Tibial nerve (tissue), 4 donors: ENCODE measurements at regions not wholly inside any gene's neighbourhood (a gene's known extent, or its start where the extent isn't known, plus 50 kb on each side); places are given as distances from the start of the nearest gene placed in this dataset.

Experiments used
- DNase-seq, 2 donors: peaks; one replicate each; pipeline ENCODE4 v3.0.0-alpha.2; 2019; ENCODE audit warnings: low spot score in 2 of 2
- H3K27ac ChIP-seq, 4 donors: fragments of 200-600 bp; sonication (generic) in 3 of 4; one replicate each; pipeline ENCODE4 v1.5.1; 2017 to 2019; ENCODE audit warnings: mild to moderate bottlenecking in 1 of 4
- H3K27me3 ChIP-seq, 2 donors: fragments of 200-600 bp; sonication (generic) in 1 of 2; one replicate each; pipeline versions ENCODE4 v1.5.1 to v1.6.0; 2017 to 2019
- H3K36me3 ChIP-seq, 3 donors: fragments of 200-600 bp; sonication (generic); one replicate each; pipeline ENCODE4 v1.5.1; 2018 to 2019
- H3K4me1 ChIP-seq, 4 donors: fragments of 200-600 bp; sonication (generic) in 3 of 4; one replicate each; pipeline ENCODE4 v1.5.1; 2017 to 2019
- H3K4me3 ChIP-seq, 4 donors: fragments of 200-600 bp; sonication (generic) in 3 of 4; one replicate each; pipeline ENCODE4 v1.5.1; 2017 to 2019; ENCODE audit warnings: mild to moderate bottlenecking in 1 of 4, moderate library complexity in 1 of 4
- H3K9me3 ChIP-seq, 4 donors: fragments of 200-600 bp; sonication (generic) in 3 of 4; one replicate each; pipeline ENCODE4 v1.5.1; 2017 to 2019
- EP300 ChIP-seq, 2 donors: sonication (generic); formaldehyde crosslinking; IDR thresholded peaks; one replicate each; pipeline ENCODE4 v1.6.1; 2017; ENCODE audit warnings: antibody characterized with exemption in 2 of 2, mild to moderate bottlenecking in 1 of 2
- POLR2A ChIP-seq, 2 donors: fragments of 450-650 bp; IDR thresholded peaks; one replicate each; pipeline ENCODE4 v1.6.1; 2017; ENCODE audit warnings: antibody characterized with exemption in 2 of 2, mild to moderate bottlenecking in 2 of 2, moderate library complexity in 2 of 2
- WGBS, 2 donors: methylation state at CpG; one replicate each; pipeline ENCODE4 v1.1.5; 2018; 5-methylcytosine and 5-hydroxymethylcytosine counted together
- TF ChIP-seq, protein P1 (sequence below), 5 experiments: fragments of 200-600 bp in 3 of 5; fragments of 450-650 bp in 2 of 5; sonication (generic) in 3 of 5; IDR thresholded peaks; one replicate each; pipeline ENCODE4 v1.5.1; 2016 to 2019; ENCODE audit warnings: antibody characterized with exemption in 5 of 5, mild to moderate bottlenecking in 3 of 5, moderate library complexity in 2 of 5

DNA sequence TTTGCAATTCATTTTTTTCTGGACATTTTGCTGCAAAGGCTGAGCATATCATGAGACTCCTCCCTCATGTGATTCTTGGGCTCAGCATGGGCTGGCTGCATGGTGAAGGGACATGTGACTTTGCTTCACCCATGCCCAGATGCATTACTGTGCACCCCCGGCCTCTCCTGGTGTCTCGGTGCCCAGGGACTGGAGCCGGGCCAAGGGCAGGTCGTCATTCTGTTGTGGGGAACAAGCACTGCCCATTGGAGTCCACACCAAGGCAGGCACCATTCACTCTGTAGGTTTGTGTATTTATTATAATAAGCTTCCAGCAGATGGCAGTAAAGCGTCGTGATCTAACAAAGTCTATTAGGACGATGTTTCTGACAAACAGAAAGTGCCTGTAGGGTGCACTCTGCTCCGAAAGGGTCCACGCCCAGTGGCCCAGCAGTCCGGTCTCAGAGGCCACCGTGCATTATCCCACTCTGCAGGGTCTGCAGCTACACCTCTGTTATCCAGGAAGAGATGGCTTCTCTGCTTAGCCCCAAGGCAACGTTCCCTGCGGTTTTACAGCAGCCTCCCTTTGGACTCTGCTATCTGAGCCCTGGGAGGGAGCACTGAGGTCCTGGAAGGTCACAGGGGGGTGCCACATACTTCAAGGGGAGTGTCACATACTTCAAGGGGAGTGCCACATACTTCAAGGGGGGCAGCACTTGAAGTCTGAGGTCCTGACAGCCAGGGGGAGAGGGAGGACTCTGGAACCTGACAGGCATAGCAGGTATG, 219.6 kb downstream of the TSN start:
- peak overlapping the region; percentile 9 to 52 (median 38) for H3K4me3 ChIP-seq
- TF ChIP-seq, protein P1, sequence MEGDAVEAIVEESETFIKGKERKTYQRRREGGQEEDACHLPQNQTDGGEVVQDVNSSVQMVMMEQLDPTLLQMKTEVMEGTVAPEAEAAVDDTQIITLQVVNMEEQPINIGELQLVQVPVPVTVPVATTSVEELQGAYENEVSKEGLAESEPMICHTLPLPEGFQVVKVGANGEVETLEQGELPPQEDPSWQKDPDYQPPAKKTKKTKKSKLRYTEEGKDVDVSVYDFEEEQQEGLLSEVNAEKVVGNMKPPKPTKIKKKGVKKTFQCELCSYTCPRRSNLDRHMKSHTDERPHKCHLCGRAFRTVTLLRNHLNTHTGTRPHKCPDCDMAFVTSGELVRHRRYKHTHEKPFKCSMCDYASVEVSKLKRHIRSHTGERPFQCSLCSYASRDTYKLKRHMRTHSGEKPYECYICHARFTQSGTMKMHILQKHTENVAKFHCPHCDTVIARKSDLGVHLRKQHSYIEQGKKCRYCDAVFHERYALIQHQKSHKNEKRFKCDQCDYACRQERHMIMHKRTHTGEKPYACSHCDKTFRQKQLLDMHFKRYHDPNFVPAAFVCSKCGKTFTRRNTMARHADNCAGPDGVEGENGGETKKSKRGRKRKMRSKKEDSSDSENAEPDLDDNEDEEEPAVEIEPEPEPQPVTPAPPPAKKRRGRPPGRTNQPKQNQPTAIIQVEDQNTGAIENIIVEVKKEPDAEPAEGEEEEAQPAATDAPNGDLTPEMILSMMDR (IDR thresholded peaks at IDR 0.05), result peak; percentile 41 to 72 (median 59)
- TF ChIP-seq EP300 (IDR thresholded peaks at IDR 0.05) (no peak), POLR2A (IDR thresholded peaks at IDR 0.05) (no peak)

DNA sequence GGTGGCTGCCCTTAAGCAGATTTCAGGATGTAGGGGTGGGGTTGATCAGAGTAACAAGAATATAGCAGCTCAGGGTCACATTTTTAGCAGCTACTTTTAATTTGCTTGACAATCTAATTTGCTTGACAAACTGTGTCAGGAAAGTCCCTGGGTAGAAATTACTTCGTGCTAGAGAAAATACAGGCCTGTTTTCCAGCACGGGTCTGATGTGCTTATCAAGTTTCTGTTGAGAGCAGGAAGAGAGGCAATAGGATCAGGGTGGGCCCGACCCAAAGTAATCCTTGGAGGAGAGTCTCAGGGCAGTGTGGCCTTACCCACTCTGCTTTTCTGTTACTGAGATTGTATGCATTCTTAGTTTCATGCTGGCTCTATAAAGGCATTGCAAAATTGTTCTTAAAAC, 221.5 kb downstream of the TSN start:
- TF ChIP-seq, protein P1 (IDR thresholded peaks at IDR 0.05), result no peak
- no peak for TF ChIP-seq EP300 (IDR thresholded peaks at IDR 0.05)
- TF ChIP-seq POLR2A (IDR thresholded peaks at IDR 0.05), result no peak
- WGBS, 2 donors, result 35 to 42% methylated on average over 3 of the region's 3 CpGs
- H3K36me3 ChIP-seq, result no peaks in the 10 kb centered on the region
- no peaks in the 10 kb centered on the region for H3K9me3 ChIP-seq
- no peak for DNase-seq
- no peaks in the 10 kb centered on the region for H3K27me3 ChIP-seq
- peaks cover 0 to 10% (median 2%) of the 10 kb centered on the region in 4 donors for H3K4me1 ChIP-seq
- no peak overlapping the region for H3K4me3 ChIP-seq
- H3K27ac ChIP-seq, result no peak overlapping the region

More for the DNA sequence above, 219.6 kb downstream of the TSN start:
- DNase-seq, result peak in 1 of 2 donors; percentile 55
- Histone ChIP-seq H3K9me3 (no peaks in the 10 kb centered on the region), H3K27me3 (no peaks in the 10 kb centered on the region), H3K27ac (no peak overlapping the region), H3K4me1 (peaks cover 0 to 19% (median 2%) of the 10 kb centered on the region in 4 donors), H3K36me3 (no peaks in the 10 kb centered on the region)
- 1 to 7% methylated on average over 13 of the region's 13 CpGs for WGBS, 2 donors

DNA sequence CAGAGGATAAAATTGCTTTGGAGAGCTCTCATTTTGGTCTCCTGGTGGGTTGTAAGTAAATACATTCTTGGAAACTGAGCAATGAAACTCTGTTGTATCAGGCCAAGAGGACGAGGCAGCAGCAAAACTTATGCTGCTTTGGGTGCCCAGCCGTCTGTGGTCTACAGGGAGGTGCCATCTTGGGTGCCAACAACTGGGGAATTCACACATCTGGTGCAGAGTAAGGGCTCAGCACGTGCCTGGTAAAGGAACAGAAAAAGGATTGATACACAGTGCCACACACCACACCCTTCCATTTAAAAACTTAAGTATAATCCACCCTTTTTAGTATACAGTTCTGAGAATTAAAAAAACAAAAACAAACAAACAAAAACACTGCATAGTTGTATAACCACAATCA, 221.9 kb downstream of the TSN start:
- Histone ChIP-seq H3K4me1 (peaks cover 0 to 10% (median 2%) of the 10 kb centered on the region in 4 donors), H3K27ac (no peak overlapping the region), H3K9me3 (no peaks in the 10 kb centered on the region), H3K36me3 (no peaks in the 10 kb centered on the region), H3K27me3 (no peaks in the 10 kb centered on the region), H3K4me3 (no peak overlapping the region)
- WGBS, 2 donors, result 54 to 58% methylated on average over 3 of the region's 3 CpGs
- TF ChIP-seq EP300 (IDR thresholded peaks at IDR 0.05), result no peak
- TF ChIP-seq, protein P1 (IDR thresholded peaks at IDR 0.05), result no peak
- TF ChIP-seq POLR2A (IDR thresholded peaks at IDR 0.05), result no peak
- DNase-seq, result no peak

DNA sequence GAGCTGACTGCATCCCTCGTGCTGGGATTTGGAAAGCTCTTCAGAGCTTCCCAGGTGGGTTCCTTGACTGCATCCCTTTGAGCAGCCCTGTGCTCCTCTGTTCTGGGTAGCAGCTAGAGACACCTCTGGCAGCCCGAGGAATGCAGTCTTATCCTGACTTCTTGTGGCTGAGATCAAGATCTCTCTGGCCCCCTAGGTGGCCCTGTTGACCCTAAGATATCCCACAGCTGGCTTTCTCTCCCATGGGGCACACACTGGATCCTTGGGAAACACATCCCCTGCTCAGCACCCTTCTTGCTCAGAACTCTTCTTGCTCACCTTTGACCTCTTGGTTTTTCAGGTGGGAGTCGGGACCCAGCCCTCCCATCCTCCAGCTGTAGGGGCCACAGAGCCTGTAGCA, 237.2 kb downstream of the TSN start:
- Histone ChIP-seq H3K9me3 (peaks cover 0 to 10% (median 0%) of the 10 kb centered on the region in 4 donors), H3K27me3 (no peaks in the 10 kb centered on the region), H3K27ac (no peak overlapping the region), H3K36me3 (no peaks in the 10 kb centered on the region), H3K4me1 (no peaks in the 10 kb centered on the region), H3K4me3 (no peak overlapping the region)
- DNase-seq, result no peak
- 63 to 91% methylated on average over 2 to 3 of the region's 3 CpGs for WGBS, 2 donors
- no peak for TF ChIP-seq POLR2A (IDR thresholded peaks at IDR 0.05)

DNA sequence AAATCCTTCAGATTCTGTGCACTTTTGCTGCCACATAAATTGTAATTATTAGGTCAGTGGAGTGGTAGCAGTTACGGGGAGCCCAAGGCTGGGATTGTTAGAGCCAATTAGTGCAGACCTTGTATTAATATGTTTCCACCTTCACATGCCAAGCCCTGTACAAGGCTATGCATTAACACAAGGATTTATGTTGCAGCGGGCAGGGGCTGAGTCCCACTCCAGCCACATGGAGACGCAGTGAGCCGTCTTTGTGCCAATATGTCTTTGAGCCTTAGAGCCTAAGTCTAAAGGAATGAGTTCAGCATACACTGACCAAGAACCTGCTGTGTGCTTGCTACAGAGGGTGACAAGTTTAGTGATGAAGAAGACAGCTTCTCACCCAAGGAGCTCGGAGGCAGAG, 238.2 kb downstream of the TSN start:
- no peak for DNase-seq
- no peak for TF ChIP-seq POLR2A (IDR thresholded peaks at IDR 0.05)
- TF ChIP-seq EP300 (IDR thresholded peaks at IDR 0.05), result no peak
- TF ChIP-seq, protein P1 (IDR thresholded peaks at IDR 0.05), result no peak
- no peaks in the 10 kb centered on the region for H3K36me3 ChIP-seq

More for the DNA sequence above, 238.2 kb downstream of the TSN start:
- Histone ChIP-seq H3K4me1 (no peaks in the 10 kb centered on the region), H3K9me3 (peaks cover 0 to 8% (median 0%) of the 10 kb centered on the region in 4 donors), H3K4me3 (no peak overlapping the region), H3K27ac (no peak overlapping the region), H3K27me3 (no peaks in the 10 kb centered on the region)
- 83 to 85% methylated on average over 5 of the region's 5 CpGs for WGBS, 2 donors
